GM12878 (cell line): ENCODE measurements at regions not wholly inside any gene's neighbourhood (a gene's known extent, or its start where the extent isn't known, plus 50 kb on each side); places are given as distances from the start of the nearest gene placed in this dataset.

ENCODE experiments used
- BRCA1 ChIP-seq: IDR thresholded peaks from 2 replicates; pipeline ENCODE4 v1.6.1; 2011; ENCODE audit warnings: low read depth, low read length, improper control_type of control experiment
- CBFB ChIP-seq: IDR thresholded peaks from 2 replicates; pipeline ENCODE4 v1.6.1; 2016; ENCODE audit warnings: antibody characterized with exemption, low read depth
- CHD2 ChIP-seq: IDR thresholded peaks from 2 replicates; pipeline ENCODE4 v1.6.1; 2011; ENCODE audit warnings: low read depth, low read length, improper control_type of control experiment, borderline replicate concordance
- CHD4 ChIP-seq: fragments of 200-600 bp; sonication (generic); IDR thresholded peaks from 2 replicates; pipeline ENCODE4 v1.6.1; 2016; ENCODE audit warnings: mild to moderate bottlenecking
- ETV6 ChIP-seq, 2 experiments: fragments of 450-650 bp in 1 of 2; IDR thresholded peaks in 1 of 2; conservative IDR thresholded peaks in 1 of 2; 2 replicates each; pipeline ENCODE4 v1.6.1; 2014; ENCODE audit warnings: antibody characterized with exemption in 1 of 2, borderline replicate concordance in 1 of 2, low read depth in 1 of 2, mild to moderate bottlenecking in 1 of 2, moderate library complexity in 1 of 2
- EZH2 ChIP-seq: IDR thresholded peaks from 2 replicates; pipeline ENCODE4 v1.6.1; 2012; ENCODE audit warnings: low read depth, mild to moderate bottlenecking, control low read depth, inconsistent platforms, low read length, borderline replicate concordance; ENCODE audit not compliant: control insufficient read depth
- HDAC2 ChIP-seq: fragments of 200-600 bp; sonication (generic); IDR thresholded peaks from 2 replicates; pipeline ENCODE4 v1.6.1; 2017
- JUND ChIP-seq: IDR thresholded peaks from 2 replicates; pipeline ENCODE4 v1.6.1; 2012; ENCODE audit warnings: low read depth, mild to moderate bottlenecking, low read length, improper control_type of control experiment, moderate library complexity
- NFXL1 ChIP-seq: fragments of 450-650 bp; IDR thresholded peaks from 2 replicates; pipeline ENCODE4 v1.6.1; 2017; ENCODE audit warnings: antibody characterized with exemption, mild to moderate bottlenecking, borderline replicate concordance
- PML ChIP-seq: IDR thresholded peaks from 2 replicates; pipeline ENCODE4 v1.6.1; 2012; ENCODE audit warnings: low read length, inconsistent platforms
- SREBF2 ChIP-seq: IDR thresholded peaks from 2 replicates; pipeline ENCODE4 v1.6.1; 2012; ENCODE audit warnings: mild to moderate bottlenecking, low read length
- ZBED1 ChIP-seq: IDR thresholded peaks from 2 replicates; pipeline ENCODE4 v1.6.1; 2016; ENCODE audit warnings: borderline replicate concordance
- ZBTB40 ChIP-seq: fragments of 450-650 bp; IDR thresholded peaks from 2 replicates; pipeline ENCODE4 v1.6.1; 2016; ENCODE audit warnings: mild to moderate bottlenecking, moderate library complexity, borderline replicate concordance

GRCh38 chr7:43021431-43021830 lies 89.3 kb downstream of the MRPL32 start (continued):
- TF ChIP-seq ZBTB40 (no peak), CHD2 (no peak), HDAC2 (no peak), ZBED1 (no peak), EZH2 (no peak), SREBF2 (no peak), PML (no peak), NFXL1 (no peak), JUND (no peak), ETV6 (conservative IDR thresholded peaks at IDR 0.05 in 1 of 2, IDR thresholded peaks at IDR 0.05 in 1 of 2; ENCODE audit: borderline replicate concordance in 1 of 2, low read depth in 1 of 2) (no peak), CHD4 (no peak), BRCA1 (no peak), CBFB (no peak)
